Right kidney (tissue), 1 donor: ENCODE measurements at regions not wholly inside any gene's neighbourhood (a gene's known extent, or its start where the extent isn't known, plus 50 kb on each side); places are given as distances from the start of the nearest gene placed in this dataset.
"Not testable (repeated sequence)": the region's sequence is repeated elsewhere in the genome, so short reads cannot be mapped to it uniquely, and the experiment has no call there.

ENCODE experiments used
- DNase-seq: peaks from one replicate; pipeline ENCODE4 v3.0.0-alpha.2; 2016

DNA sequence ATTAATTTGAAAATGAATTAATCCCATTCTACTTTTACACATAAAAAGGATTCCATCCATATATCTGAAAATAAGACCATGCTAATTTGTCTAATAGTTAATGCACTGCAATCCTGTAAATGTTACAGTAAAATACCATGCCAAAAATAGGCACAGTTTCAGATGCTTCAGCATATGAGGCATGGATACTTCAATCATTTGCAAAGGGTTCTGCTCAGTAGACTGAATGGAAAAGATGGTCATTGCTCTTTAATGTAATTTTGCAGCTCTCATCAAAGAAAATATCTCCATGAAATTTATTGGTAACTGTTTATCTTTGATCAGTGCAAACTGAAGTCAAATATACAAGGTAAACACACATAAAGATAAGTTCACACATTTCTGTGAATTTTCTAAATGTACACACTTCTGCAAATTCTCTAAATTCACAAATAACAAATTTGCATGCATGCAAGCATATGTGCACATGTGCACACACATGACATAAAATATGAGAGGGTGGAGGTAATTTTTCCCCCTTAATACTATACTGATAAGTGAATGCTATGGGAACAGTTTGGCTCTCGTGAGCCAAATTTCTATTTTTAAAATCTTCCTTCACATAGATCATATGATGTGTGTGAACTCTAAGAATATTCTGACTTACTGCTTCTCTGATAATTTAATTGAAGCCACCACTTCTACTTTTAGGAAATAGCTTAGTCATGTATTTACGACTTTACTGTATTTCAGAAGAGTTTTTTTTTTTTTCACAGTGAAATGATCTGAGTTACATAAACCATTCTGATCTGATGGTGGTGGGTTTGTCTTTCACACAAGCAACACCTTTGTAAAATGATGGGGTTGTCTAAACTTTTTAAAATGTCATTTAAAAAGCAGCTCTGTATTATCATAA, 996.8 kb upstream of the CITED2 start:
- DNase-seq = no peak

DNA sequence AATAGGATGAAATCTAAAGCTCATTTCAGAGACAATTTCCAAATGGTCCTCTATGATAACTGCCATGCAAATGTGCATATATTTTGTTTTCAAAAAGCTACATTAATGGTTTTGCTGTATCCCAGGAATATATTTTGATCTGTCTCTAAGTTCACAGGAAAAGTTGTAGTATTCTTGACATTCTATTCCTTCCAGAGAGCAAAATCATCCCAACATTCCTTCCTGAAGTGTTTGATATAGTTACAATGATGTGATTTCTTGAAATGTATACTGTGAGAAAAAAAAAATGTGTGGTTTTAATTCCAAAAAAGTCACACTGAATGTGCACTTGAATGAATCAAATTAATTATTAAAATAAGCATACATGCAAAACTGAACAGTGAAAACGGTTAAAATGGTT, 996.0 kb upstream of the CITED2 start:
- DNase-seq = no peak

DNA sequence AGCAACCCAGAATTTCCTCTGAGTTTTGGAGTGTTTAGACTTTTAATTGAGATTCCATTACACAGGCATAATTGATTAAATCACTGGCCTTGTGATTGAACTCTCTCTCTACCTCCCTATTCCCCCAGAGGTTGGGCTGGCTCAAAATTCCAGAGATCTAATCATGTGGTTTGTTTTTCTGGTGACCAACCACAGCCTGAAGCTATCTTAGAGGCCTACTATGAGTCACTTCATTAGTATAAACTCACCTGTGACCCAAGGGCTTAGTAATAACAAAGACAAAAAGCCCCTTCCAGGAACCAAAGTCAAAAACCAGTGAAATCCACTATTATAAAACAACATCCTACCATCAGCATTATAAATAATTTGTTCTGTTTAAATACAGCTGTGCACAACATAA, 992.5 kb upstream of the CITED2 start:
- DNase-seq = no peak

DNA sequence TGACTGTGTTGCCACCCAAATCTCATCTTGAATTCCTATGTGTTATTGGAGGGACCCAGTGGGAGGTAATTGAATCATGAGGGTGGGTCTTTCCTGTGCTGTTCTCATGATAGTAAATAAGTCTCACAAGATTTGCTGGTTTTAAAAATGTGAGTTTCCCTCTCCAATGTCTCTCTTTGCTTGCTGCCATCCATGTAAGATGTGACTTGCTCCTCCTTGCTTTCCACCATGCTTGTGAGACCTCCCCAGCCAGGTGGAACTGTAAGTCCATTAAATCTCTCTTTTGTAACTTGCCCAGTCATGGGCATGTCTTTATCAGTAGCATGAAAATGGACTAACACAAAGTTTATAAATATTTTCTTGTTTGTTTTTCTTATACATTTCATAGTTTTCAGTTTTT, 990.5 kb upstream of the CITED2 start:
- DNase-seq = no peak

DNA sequence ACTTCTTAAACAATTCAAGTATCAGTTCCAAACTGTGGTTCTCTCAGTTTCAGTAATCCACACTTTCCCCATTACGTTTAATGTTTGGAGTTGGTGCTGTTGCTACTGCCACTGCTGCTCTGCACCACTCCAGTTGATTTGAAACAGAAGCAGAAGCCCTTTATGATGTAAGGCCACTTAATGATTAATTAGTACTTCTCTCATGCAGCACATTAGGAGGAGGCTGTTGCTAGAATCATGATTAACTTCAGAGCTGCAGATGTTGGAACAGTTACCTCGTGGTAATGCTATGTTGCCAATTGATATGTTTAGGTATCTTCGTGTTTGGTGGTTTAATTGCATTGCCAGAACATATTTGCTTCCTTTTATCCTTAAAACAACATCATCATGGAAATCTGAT, 986.2 kb upstream of the CITED2 start:
- no peak for DNase-seq

DNA sequence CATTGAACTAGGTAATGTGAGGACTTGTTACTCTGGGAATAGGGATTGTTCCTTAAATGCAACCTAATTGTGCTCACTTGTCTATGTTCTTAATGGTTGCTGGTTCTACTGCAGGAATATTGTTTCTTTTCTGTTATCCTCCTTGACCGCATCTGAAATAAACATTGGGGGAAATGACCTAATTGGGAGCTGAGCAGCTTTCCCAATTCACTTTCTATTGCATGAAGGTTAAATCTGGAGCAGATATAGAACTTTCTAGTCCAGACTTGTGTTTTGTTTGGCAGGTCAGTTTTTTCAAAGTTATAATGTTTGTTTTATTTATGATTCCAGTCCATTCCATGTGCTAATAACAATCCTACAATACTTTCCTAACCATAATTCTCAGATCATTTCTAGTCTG, 981.0 kb upstream of the CITED2 start:
- no peak for DNase-seq

DNA sequence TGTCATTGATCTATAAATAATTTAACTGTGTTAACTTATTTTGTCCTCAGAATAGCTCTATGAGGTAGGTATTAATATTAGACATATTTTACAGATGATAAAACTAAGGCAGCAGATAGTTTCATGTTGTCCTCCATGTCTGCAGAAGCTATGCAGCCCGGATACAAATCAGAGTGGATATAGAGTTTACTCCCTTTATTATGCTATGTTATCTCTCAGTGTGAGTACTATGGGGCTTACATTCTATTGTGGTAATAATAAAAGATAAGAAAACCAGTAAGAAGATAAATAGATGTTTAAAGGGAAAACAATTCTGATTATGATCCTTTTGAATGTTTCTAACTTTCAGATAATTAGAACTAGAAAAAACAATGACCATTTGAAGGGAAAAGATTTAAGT, 979.8 kb upstream of the CITED2 start:
- DNase-seq = no peak

DNA sequence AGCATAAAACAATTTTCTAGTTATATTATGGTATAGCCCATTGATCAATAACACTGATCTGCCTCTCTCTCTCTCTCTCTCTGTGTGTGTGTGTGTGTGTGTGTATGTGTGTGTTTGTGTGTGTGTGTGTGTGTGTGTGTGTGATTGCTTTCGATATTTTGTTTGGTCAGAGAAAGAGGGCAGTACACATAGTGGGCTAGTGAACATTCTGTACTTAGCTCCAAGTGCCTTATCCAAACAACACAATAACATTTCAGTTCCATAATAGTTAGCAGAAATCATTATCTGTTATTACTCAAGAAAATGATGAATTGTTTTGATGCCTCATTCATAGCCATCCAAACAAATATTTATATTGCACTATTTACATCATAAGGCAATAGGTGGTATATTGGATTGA, 979.1 kb upstream of the CITED2 start:
- no peak for DNase-seq

DNA sequence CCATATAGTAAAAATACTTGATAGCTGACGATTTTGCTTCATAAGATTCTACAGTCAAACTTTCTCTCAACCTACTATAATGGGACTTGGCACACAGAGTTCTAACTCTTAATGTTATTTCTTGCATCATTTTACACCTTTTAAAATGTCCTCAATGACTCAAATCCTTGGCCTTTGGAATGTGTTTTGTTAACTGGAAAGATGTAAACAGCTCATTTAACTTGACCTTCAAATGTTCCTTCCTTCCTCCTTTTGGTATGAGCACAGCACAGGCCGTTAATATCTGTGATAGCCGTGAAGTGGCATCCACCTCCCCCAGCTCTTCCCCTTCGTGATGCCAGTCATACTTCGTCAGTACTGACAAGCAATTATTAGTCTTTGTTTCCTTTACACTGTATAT, 972.0 kb upstream of the CITED2 start:
- DNase-seq = no peak

DNA sequence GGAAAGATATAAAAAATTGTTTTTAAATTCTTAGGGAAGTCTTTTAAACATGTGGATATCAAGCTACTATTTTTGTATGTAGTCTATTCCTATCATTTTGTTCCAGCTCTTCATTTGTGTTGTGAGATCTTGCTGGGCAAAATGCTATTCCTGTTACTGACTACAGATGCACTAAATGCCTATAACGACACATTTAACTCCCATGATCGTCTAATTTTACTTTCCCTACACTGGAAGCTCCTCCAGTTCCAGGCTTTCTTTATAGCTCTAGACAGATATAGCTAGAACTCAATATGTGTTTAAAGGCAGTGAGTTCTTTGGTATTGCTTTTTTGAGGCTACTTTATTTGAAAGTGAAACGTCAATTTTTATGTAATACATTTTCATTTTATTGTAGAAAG, 971.5 kb upstream of the CITED2 start:
- no peak for DNase-seq

DNA sequence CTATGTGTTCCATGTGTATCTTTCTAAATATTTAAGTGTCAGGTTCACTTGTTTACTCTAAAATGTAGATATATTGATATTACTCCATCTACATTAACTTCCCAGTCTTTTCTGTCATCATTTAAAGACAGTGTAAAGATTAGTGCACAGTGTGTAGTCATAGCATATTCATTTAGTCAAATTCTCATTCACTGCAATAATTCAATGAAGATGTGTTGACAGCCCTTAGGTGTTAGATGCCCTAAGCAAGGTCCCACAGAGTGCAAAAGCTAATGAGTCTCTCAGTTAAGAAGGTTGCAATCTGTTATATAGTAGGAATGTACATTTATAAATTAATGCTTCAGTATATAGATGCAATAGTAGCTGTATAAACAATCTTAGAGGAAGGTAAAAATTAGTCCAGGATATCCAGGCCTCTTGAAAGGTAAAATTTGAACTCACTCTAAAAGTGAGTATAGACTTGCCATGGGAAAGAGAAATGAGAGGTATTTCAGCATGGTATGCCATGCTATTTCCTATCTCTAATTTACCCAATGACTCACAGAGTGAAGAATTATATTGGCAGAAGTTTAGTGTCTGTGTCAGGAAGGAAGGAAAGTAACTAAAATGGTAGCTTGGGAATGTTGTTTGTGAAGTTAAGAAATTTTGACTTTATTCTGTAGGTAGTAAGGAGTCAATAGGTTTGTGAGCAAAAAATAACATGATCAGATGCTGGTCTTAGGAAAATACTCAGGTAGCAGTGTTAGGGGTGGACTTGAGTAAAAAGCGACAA, 969.9 kb upstream of the CITED2 start:
- no peak for DNase-seq

DNA sequence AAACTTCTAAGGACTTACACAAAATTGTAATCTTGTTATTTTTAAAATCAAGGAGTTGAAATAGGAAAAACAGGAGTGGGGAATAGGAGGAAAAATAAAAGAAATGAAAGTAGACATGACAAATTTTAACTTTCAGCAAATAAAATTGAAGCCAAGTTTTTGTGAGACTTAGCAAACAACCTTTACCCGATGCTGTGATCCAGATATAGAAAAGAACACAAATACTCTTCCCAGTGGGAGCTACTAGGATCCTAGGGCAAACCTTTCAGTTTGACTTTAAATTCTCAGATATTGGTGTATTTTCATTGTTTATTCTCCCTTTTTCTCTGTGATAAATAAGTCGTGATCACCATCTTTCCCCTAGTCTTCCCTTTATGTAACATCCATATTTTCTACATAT, 968.7 kb upstream of the CITED2 start:
- DNase-seq = no peak

DNA sequence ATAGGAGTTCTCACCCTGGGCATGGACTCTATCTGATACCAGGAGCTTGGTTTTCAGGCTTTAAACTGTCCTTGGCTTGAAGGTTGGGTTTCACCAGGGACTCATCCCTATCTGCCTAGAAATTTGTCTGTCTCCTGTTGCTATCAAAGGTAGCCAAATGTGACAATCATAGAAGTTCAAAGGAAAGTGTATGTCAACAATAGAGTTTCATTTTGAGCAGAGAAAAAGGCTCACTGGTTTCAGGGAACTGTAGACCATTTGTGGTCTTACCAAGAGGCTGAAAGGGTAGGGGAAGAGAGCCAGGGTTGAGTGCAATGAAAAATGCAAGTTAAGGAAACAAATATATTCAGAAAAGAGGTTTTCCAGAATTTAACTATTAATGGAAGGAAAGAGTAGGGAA, 966.8 kb upstream of the CITED2 start:
- no peak for DNase-seq

DNA sequence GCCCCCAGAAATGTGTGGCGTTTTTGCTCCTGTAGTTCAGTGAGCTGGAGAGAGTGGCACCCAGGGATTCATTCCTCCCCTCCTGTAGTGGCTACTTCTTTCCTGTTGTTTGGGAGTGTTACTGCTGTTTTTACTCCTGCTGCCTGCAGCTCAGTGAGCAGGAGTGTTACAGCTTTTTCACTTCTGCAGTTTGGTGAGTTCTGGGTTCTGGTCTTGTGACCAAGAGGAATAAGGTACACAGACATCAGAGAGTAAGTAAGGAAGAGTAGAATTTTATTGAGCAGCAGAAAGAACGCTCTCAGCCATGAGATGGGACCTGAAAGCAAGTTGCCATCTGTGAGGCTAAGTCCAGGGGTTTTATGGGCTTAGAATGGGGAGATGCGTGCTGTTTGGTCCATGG, 966.3 kb upstream of the CITED2 start:
- no peak for DNase-seq

DNA sequence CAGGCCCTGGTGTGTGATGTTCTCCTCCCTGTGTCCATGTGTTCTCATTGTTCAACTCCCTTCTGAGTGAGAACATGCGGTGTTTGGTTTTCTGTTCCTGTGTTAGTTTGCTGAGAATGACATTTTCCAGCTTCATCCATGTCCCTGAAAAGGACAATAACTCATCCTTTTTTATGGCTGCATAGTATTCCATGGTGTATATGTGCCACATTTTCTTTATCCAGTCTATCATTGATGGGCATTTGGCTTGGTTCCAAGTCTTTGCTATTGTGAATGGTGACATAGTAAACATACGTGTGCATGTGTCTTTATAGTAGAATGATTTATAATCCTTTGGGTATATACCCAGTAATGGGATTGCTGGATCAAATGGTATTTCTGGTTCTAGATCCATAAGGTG, 964.6 kb upstream of the CITED2 start:
- not testable (repeated sequence) for DNase-seq

DNA sequence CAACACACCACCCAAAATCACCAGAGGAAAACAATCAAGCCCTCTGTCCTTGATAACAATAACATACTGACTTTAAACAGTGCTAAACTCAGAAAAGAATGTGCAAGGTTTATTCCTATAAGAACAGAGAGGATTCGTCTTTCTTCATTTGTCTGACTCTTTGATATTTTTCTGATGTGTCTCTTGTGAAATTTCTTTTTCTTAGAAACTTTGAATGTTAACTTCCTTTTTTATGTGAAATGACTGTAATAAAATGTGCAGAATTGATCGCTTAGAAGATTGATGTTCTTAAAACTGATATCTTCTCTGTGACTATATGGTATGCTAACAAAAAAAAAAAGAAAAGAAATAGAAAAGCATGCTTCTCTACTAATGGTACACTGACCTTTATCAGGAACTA, 947.4 kb upstream of the CITED2 start:
- no peak for DNase-seq

DNA sequence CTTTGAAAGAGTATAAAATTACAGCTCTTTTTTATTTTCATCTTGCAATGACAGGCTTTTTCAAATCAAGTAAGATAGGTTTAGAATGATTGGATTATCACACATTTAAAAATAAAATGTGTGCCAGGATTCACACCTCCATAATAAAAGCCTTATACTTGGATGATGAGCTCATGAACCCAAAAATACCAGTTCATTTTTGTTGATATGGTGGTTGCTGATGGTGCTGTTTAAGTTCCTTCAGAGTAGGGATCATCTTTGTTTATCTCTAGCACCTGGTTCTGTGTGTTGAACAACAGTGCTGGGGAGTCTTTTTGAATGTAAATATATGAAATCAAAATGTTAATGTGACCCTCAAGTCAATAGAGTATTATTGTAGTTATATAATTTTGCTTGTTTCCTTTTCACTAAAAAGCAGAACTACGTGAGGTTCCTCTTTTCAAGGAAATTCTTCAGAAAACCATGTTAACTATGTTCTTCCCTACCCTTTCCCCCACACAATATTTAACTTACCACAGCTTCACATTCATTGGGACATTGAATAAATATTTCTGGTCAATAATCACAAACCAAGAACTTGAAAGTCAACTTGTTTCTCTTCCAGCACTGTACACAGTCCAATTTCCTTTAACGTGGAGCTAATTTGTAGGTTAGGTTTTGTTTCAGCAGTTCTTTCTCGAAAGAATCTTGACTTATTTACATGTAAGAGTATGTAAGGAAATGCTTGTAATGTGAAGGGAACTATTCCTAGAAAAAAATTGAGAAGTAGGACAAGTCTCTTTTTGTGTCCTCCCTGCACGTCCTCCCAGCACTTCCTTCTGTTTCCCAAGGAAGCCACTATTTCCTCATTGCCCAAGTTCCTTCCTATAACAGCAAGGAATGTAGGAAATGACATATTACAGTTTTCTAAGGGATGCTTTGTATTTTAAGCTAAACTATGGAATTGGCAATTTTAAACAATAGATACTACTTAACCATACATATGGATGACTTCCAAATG, 945.9 kb upstream of the CITED2 start:
- no peak for DNase-seq

DNA sequence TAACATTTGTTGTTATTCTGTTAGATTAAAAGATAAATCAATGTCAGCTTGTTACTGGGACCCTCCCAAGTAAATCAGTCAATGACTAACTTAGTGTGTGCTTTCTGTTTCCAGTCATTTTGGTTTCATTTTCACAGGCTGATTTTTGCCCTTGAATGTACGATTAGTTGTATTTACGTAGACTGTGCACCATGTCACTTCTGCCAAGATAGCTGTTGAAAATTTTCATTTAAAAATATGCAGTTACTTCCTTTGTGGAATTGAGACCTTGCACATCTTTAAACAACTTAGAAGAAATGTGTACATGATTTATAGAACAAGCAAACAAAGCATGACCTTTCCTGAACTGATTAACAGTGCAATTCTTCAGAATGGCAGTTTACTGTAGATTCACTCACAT, 944.8 kb upstream of the CITED2 start:
- DNase-seq = peak; percentile 17

DNA sequence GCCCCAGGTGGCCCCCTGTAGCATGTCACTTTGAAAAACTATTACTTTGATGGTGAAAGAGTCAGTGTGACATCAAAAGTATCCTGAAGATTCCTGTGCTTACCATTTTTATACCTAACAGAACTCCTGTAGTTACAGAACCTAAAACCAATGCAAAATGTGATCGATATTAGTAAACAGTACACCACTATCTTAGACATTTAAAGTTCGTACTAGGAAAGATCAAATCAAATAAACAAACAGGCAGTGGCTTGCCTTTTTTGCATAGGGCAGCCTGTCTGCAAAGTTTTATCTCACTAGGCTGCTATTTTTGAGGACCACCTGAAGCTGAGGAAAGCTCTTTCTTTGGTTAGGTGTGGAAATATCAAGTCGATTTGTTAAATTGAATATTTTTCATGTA, 944.0 kb upstream of the CITED2 start:
- DNase-seq = no peak

DNA sequence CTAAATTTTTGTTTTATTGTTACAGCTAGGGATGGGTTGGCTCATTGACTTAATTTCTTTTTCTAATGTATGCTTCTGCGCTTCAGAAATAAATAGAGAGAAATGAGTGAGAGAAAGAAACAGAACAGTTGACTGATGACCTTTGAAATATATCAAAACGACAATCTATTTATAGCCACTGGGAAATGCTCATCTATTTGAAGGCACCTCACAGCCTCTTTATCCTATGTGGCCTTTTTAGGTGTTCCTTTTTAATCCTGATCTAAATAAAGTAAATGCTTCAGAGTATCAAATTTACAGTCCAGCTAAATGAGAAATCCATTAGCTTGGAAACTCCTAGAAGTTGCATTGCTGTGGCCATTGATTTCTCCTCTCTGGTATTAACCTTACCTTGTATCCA, 943.5 kb upstream of the CITED2 start:
- no peak for DNase-seq

DNA sequence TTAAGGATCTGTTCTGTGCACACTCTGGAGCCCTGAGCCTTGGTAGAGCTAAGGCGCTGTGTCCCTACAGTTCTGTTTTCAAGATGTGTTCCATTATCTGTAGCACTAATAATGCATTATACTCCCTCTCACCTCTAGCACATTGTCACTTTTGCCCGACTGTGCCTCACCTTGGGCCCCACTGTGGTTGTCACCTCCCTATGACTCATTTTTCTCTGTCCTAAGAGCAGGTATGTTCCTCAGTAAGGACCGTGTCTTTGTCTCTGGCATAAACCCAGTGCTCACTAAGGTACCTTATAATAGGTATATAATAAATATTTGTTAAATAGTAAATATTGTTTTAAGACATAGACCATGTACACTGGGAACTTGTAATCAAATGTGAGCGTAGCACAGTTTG, 942.5 kb upstream of the CITED2 start:
- DNase-seq = no peak

DNA sequence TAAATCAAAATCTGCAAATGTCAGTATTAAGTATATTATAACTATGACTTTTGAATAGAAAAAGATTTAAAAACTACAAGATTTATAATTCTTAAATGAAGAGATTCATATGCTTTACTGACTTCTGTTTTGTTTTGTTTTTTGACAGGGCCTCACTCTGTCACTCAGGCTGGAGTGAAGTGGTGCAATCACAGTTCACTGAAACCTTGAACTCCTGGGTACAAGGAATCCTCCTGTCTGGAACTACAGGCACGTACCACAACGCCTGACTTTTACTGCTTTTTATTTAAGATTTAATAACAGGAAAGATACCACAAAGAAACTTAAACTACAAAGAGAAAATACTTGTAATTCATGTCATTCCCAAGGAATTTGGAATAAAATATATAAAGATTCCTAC, 940.2 kb upstream of the CITED2 start:
- DNase-seq = no peak

DNA sequence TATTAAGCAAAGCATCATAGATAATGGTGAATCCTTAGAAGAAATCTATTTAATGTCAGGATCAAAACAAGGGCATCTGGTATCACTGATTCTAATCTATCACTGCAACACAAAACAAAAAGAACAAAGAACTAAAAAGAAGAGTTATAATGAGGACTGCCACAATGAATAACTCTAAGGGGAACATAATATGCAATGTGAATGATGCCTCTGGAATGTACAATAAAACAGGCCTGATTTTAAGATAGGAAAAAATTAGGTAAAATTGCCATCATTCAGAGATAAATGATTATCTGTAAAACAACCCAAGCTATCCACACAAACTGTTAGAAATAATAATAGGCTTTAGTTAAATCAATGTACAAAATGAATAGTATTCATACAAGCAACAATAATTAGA, 936.7 kb upstream of the CITED2 start:
- no peak for DNase-seq
